OCI-LY3 (cell line): ENCODE measurements at regions not wholly inside any gene's neighbourhood (a gene's known extent, or its start where the extent isn't known, plus 50 kb on each side); places are given as distances from the start of the nearest gene placed in this dataset.

ENCODE experiments used
- H2AFZ ChIP-seq: fragments of 200-600, 300-600 bp; shearing (Covaris generic); 2 replicates; pipeline ENCODE4 v1.6.0; 2014; ENCODE audit warnings: antibody characterized with exemption, low read depth, low read length
- H3K27ac ChIP-seq: fragments of 200-600, 300-600 bp; sonication (generic); 2 replicates; pipeline ENCODE4 v1.5.1; 2014; ENCODE audit warnings: mild to moderate bottlenecking, low read length, moderate library complexity, mixed read lengths
- H3K27me3 ChIP-seq: fragments of 200-600, 300-600 bp; sonication (generic); 2 replicates; pipeline ENCODE4 v1.6.1; 2014; ENCODE audit warnings: low read depth, low read length, mixed read lengths
- H3K36me3 ChIP-seq: fragments of 200-600, 300-600 bp; sonication (generic); replicated peaks from 2 replicates; pipeline ENCODE3; 2014; ENCODE audit warnings: low read depth, low read length, mixed read lengths
- H3K4me1 ChIP-seq: fragments of 300-600, 200-600 bp; sonication (generic); 2 replicates; pipeline ENCODE4 v1.6.1; 2014; ENCODE audit warnings: low read length, mixed read lengths
- H3K4me2 ChIP-seq: fragments of 200-600, 300-600 bp; sonication (generic); 2 replicates; pipeline ENCODE4 v1.6.1; 2014; ENCODE audit warnings: low read length, mixed read lengths
- H3K4me3 ChIP-seq: fragments of 300-600, 200-600 bp; sonication (generic); 2 replicates; pipeline ENCODE4 v1.5.1; 2014; ENCODE audit warnings: antibody characterized with exemption, mild to moderate bottlenecking, low read length, moderate library complexity
- H3K79me2 ChIP-seq: fragments of 300-600, 200-600 bp; shearing (Covaris generic); 2 replicates; pipeline ENCODE4 v1.6.1; 2014; ENCODE audit warnings: mild to moderate bottlenecking, low read length, mixed read lengths
- H3K9ac ChIP-seq: fragments of 300-600, 200-600 bp; shearing (Covaris generic); 2 replicates; pipeline ENCODE4 v1.6.0; 2014; ENCODE audit warnings: mild to moderate bottlenecking, low read length, moderate library complexity
- H3K9me3 ChIP-seq: fragments of 200-600, 300-600 bp; shearing (Covaris generic); 2 replicates; pipeline ENCODE4 v1.6.1; 2014; ENCODE audit warnings: low read length, mixed read lengths; ENCODE audit not compliant: insufficient read depth
- H4K20me1 ChIP-seq: fragments of 200-600, 300-600 bp; sonication (generic); 2 replicates; pipeline ENCODE4 v1.6.1; 2016; ENCODE audit warnings: low read length, mixed read lengths; ENCODE audit not compliant: insufficient read depth
- CTCF ChIP-seq: fragments of 200-600, 300-600 bp; sonication (generic); IDR thresholded peaks from 2 replicates; pipeline ENCODE4 v1.5.1; 2014; ENCODE audit warnings: antibody characterized with exemption, low read length, low read depth
- EZH2phosphoT487 ChIP-seq: fragments of 200-600 bp; shearing (Covaris generic); IDR thresholded peaks from 2 replicates; pipeline ENCODE4 v1.6.1; 2018; ENCODE audit warnings: antibody characterized with exemption, mixed run types, low read depth

DNA sequence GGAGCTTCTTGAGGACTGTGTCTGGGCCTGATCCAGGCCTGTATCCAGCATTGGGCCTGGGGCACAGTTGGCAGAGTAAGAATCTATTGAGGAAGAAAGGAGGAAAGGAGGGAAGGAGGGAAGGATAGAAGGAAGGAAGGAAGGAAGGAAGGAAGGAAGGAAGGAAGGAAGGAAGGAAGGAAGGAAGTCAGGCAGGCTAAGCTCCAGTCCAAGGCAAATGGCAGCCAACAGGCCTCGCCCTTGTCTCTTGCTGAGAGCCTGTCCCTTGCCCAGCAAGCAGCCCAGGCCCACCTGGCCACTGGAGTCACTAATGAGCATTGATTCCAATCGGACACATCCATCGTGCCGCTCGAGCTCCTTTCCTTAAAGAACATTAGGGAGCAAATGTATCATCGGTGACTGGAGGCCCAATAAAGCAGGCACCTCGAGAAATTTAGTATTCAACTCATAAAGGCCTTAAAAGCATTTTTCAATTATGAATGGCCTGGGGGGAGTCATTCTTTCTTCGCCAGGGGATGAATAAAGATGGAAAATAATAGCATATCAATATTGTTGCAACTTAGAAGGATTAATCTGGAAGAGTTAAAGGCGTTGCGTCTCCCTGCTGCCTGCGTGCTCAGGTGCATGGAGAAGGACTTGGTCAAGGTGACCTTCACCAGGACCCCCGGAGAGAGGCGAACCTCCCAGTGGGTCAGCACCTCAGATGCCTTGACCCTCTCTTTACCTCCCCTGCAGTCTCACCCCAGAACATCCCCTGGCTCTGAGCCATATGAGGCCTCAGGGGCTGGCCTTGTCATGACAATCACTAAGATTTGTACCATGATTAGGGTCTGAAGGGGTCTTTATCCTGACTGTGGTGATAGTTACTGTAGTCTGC is 144.5 kb upstream of the RUNX3 start:
- Histone ChIP-seq H3K9me3 (no peaks in the 10 kb centered on the region), H2AFZ (no peak overlapping the region), H3K4me3 (no peak overlapping the region), H3K27ac (no peak overlapping the region), H3K4me1 (no peaks in the 10 kb centered on the region), H3K4me2 (no peak overlapping the region), H3K36me3 (no peaks in the 10 kb centered on the region), H3K79me2 (no peaks in the 10 kb centered on the region), H3K9ac (no peak overlapping the region), H4K20me1 (no peaks in the 10 kb centered on the region), H3K27me3 (no peaks in the 10 kb centered on the region)
- TF ChIP-seq EZH2phosphoT487 (no peak), CTCF (no peak)

DNA sequence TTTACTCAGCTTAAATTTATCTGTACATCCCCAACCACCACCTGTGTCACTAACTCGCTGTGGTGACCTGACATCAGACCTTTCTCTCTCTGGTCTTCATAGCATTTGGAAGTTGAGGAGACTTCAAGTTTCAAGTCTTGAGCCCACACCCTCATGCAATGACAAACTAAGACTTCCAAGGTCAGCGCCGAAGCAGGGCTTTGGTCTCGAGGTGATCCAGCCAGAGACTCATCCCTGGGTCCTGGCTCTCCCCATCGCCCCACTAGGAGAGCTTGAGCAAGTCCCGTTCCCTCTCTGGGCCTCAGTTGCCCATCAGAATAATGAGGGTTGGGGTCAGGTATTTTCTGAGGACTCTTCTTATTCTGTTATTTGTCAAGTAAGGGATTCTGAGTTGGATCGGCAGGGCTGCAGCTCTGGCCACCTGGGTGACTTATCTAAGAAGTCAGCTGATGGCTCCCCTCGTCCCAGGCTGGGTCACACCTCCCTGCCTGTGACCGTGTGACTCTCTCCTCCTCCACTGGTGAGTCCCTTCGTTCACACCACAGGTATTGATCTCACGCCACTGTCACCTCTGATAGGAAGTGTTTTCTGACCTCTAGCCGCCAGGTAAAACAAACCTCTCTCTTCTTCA is 143.7 kb upstream of the RUNX3 start:
- no peaks in the 10 kb centered on the region for H3K79me2 ChIP-seq
- H3K4me2 ChIP-seq = no peak overlapping the region
- H3K4me1 ChIP-seq = no peaks in the 10 kb centered on the region
- no peaks in the 10 kb centered on the region for H3K27me3 ChIP-seq
- TF ChIP-seq EZH2phosphoT487 = no peak
- H2AFZ ChIP-seq = no peak overlapping the region
- no peaks in the 10 kb centered on the region for H3K36me3 ChIP-seq
- H3K9me3 ChIP-seq = no peaks in the 10 kb centered on the region
- H3K27ac ChIP-seq = no peak overlapping the region
- H3K9ac ChIP-seq = no peak overlapping the region
- no peaks in the 10 kb centered on the region for H4K20me1 ChIP-seq
- H3K4me3 ChIP-seq = no peak overlapping the region

DNA sequence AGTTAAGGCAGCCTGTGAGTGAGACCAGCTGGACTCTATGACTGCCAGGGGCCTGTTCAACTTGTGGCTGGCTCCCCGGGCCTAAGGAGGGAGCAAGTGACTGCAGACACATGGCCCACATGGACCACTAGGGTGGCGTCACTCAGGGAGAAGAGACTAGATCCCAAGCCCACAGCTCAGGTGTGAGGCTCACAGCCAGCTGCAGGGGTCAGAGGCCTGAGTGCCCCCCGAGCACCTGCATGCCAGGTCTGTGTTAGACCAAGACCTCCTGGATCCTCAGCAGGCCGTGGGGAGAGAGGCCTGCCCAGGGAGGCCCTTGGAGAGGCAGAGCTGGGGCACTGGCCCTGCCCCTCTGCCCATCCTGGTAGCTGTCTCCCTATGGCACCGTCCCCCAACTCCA is 142.4 kb upstream of the RUNX3 start:
- H3K36me3 ChIP-seq = no peaks in the 10 kb centered on the region
- no peaks in the 10 kb centered on the region for H3K9me3 ChIP-seq
- no peaks in the 10 kb centered on the region for H3K79me2 ChIP-seq
- H3K4me3 ChIP-seq = no peak overlapping the region
- no peaks in the 10 kb centered on the region for H3K4me1 ChIP-seq
- no peaks in the 10 kb centered on the region for H4K20me1 ChIP-seq
- H3K4me2 ChIP-seq = no peak overlapping the region
- H3K9ac ChIP-seq = no peak overlapping the region
- no peaks in the 10 kb centered on the region for H3K27me3 ChIP-seq
- no peak overlapping the region for H2AFZ ChIP-seq
- no peak overlapping the region for H3K27ac ChIP-seq
- TF ChIP-seq CTCF = no peak
- no peak for TF ChIP-seq EZH2phosphoT487

- H3K79me2 ChIP-seq = no peaks in the 10 kb centered on the region
Observed at GRCh38 chr1:25068829-25069228, 138.8 kb upstream of the RUNX3 start.

More at GRCh38 chr1:25068829-25069228, 138.8 kb upstream of the RUNX3 start:
- H3K9me3 ChIP-seq = no peaks in the 10 kb centered on the region
- H3K9ac ChIP-seq = no peak overlapping the region
- H3K4me3 ChIP-seq = no peak overlapping the region
- H4K20me1 ChIP-seq = no peaks in the 10 kb centered on the region
- H3K36me3 ChIP-seq = no peaks in the 10 kb centered on the region
- no peak overlapping the region for H3K27ac ChIP-seq
- peaks cover 11% of the 10 kb centered on the region for H3K4me1 ChIP-seq
- TF ChIP-seq CTCF (peak; percentile 31), EZH2phosphoT487 (no peak)
- no peak overlapping the region for H3K4me2 ChIP-seq
- no peaks in the 10 kb centered on the region for H3K27me3 ChIP-seq
- no peak overlapping the region for H2AFZ ChIP-seq
